Keratinocyte (primary cell): ENCODE measurements at regions not wholly inside any gene's neighbourhood (a gene's known extent, or its start where the extent isn't known, plus 50 kb on each side); places are given as distances from the start of the nearest gene placed in this dataset.

Source experiments
- EZH2 ChIP-seq: IDR thresholded peaks from one replicate; pipeline ENCODE4 v1.6.1; 2012; ENCODE audit warnings: inconsistent platforms, mild to moderate bottlenecking, low read length, moderate library complexity
- TF ChIP-seq, protein P1 (sequence below), 3 experiments: IDR thresholded peaks in 1 of 3; conservative IDR thresholded peaks in 1 of 3; optimal IDR thresholded peaks in 1 of 3; 2 replicates in 2 of 3; 3 replicates in 1 of 3; pipeline versions ENCODE3 to v1.5.1; 2011; ENCODE audit warnings: low read length in 3 of 3, mild to moderate bottlenecking in 3 of 3, moderate library complexity in 2 of 3, control low read depth in 1 of 3, inconsistent platforms in 1 of 3; ENCODE audit not compliant: insufficient read depth in 2 of 3; ENCODE audit errors: extremely low read depth in 1 of 3

DNA sequence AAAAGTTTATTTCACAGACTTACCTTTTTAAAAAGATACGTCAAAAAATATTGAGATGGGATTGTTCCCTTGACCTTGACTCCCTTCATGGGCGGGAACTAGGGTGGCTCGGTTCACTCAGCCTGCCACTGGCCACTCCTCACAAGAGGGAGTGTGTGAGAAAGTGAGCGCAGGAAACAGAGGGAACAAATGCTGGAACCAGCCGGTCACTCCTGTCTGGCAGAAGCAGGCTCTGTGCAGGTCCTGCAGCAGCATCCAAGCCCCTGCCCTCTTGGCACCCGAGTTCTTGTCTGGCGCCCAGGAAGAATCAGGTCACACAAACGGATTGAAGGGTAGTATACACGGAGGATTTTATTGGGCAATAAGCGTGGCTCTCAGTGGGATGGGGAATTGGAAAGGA is 58.9 kb downstream of the ZNF648 start:
- TF ChIP-seq, protein P1, sequence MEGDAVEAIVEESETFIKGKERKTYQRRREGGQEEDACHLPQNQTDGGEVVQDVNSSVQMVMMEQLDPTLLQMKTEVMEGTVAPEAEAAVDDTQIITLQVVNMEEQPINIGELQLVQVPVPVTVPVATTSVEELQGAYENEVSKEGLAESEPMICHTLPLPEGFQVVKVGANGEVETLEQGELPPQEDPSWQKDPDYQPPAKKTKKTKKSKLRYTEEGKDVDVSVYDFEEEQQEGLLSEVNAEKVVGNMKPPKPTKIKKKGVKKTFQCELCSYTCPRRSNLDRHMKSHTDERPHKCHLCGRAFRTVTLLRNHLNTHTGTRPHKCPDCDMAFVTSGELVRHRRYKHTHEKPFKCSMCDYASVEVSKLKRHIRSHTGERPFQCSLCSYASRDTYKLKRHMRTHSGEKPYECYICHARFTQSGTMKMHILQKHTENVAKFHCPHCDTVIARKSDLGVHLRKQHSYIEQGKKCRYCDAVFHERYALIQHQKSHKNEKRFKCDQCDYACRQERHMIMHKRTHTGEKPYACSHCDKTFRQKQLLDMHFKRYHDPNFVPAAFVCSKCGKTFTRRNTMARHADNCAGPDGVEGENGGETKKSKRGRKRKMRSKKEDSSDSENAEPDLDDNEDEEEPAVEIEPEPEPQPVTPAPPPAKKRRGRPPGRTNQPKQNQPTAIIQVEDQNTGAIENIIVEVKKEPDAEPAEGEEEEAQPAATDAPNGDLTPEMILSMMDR (optimal IDR thresholded peaks at IDR 0.05 in 1 of 3, IDR thresholded peaks at IDR 0.05 in 1 of 3, conservative IDR thresholded peaks at IDR 0.05 in 1 of 3; ENCODE audit: extremely low read depth in 1 of 3, insufficient read depth in 2 of 3, low read length in 3 of 3), result no peak
- TF ChIP-seq EZH2, result no peak
